ENCODE measurements at regions not wholly inside any gene's neighbourhood (a gene's known extent, or its start where the extent isn't known, plus 50 kb on each side); places are given as distances from the start of the nearest gene placed in this dataset.

- H3K79me2 ChIP-seq (ENCODE audit: insufficient read depth, low read length): no peaks in the 10 kb centered on the region
- no peak overlapping the region for H3K23ac ChIP-seq (ENCODE audit: insufficient read length, low read depth, low read length)
- H2AK5ac ChIP-seq (ENCODE audit: insufficient read length, low read length): no peak overlapping the region
- no peak overlapping the region for H3K4ac ChIP-seq (ENCODE audit: low read depth, low read length)
- H2BK20ac ChIP-seq (ENCODE audit: low read depth, low read length, poor library complexity, severe bottlenecking): no peak overlapping the region
- H2BK5ac ChIP-seq (ENCODE audit: insufficient read length, low read length): no peak overlapping the region
- no peak overlapping the region for H3K9ac ChIP-seq (ENCODE audit: extremely low read depth, insufficient read length, low read length)
- Mint-ChIP-seq H3K9me3 (no peaks in the 10 kb centered on the region), H3K4me1 (no peaks in the 10 kb centered on the region), H3K4me3 (no peak overlapping the region), H3K27ac (no peak overlapping the region), H3K36me3 (ENCODE audit: insufficient read depth in 1 of 3, low read depth in 3 of 3) (no peaks in the 10 kb centered on the region), H3K27me3 (ENCODE audit: low read depth) (no peaks in the 10 kb centered on the region)
- no peaks in the 10 kb centered on the region for H3K27me3 ChIP-seq (ENCODE audit: insufficient read depth, low read length)
- H4K20me1 ChIP-seq (ENCODE audit: control insufficient read depth, insufficient read depth, insufficient read length): no peaks in the 10 kb centered on the region
- no peak overlapping the region for H4K5ac ChIP-seq (ENCODE audit: insufficient read length, low read depth, low read length)
- H3K18ac ChIP-seq (ENCODE audit: insufficient read length, low read depth, low read length): no peak overlapping the region
- no peak overlapping the region for H2BK120ac ChIP-seq (ENCODE audit: low read depth, low read length, poor library complexity, severe bottlenecking)
- no peak overlapping the region for H2AFZ ChIP-seq (ENCODE audit: low read length)
- no peak overlapping the region for H3T11ph ChIP-seq (ENCODE audit: low read length)
- no peaks in the 10 kb centered on the region for H3K9me3 ChIP-seq (ENCODE audit: control insufficient read depth, low read depth, low read length)
- H4K8ac ChIP-seq (replicated peaks; ENCODE audit: insufficient read length, low read depth, low read length): no peak overlapping the region
- no peak for DNase-seq
- no peak overlapping the region for H4K91ac ChIP-seq (ENCODE audit: insufficient read length, low read depth, low read length)
- H2BK12ac ChIP-seq (ENCODE audit: insufficient read length, low read depth, low read length): no peak overlapping the region
- H3K23me2 ChIP-seq (ENCODE audit: insufficient read length, low read depth, low read length, poor library complexity, severe bottlenecking): no peaks in the 10 kb centered on the region
- no peak overlapping the region for H2BK15ac ChIP-seq (ENCODE audit: low read depth, low read length)
- H3K4me2 ChIP-seq (ENCODE audit: insufficient read depth, insufficient read length, low read length): no peak overlapping the region
- no peaks in the 10 kb centered on the region for H3K79me1 ChIP-seq (ENCODE audit: insufficient read depth, low read depth, low read length, poor library complexity, severe bottlenecking)
- WGBS (ENCODE audit: extremely low coverage, insufficient read length, low lambda C conversion rate): no CpG with 5 or more reads among the region's 1 CpG
- no peak overlapping the region for H3K14ac ChIP-seq (ENCODE audit: insufficient read depth, low read length)
- no peak overlapping the region for H3K56ac ChIP-seq (ENCODE audit: insufficient read length, low read depth, low read length)
- H3K27ac ChIP-seq (ENCODE audit: insufficient read length, low read depth, low read length): no peak overlapping the region
- no peak for TF ChIP-seq CTCF (conservative IDR thresholded peaks at IDR 0.05)
- no peaks in the 10 kb centered on the region for H3K4me1 ChIP-seq (ENCODE audit: insufficient read depth, low read length)
Observed at GRCh38 chr18:42675810-42676209, 439.7 kb downstream of the RIT2 start.
